ENCODE measurements at regions not wholly inside any gene's neighbourhood (a gene's known extent, or its start where the extent isn't known, plus 50 kb on each side); places are given as distances from the start of the nearest gene placed in this dataset.

GRCh38 chr6:82072121-82072521 is 175.4 kb downstream of the IBTK start (continued):
- TF ChIP-seq ZNF449 (tag by site-specific recombination; IDR thresholded peaks at IDR 0.05) = no peak
- peak; percentile 11; the same call in 1 of the 2 replicates for TF ChIP-seq ZNF350 (tag by site-specific recombination; IDR thresholded peaks at IDR 0.05)
- peak; percentile 34; the same call in 1 of the 2 replicates for TF ChIP-seq ZNF692 (tag by site-specific recombination; IDR thresholded peaks at IDR 0.05)
- peak; percentile 98 for TF ChIP-seq BCL11B (tag by site-specific recombination; IDR thresholded peaks at IDR 0.05; ENCODE audit: low read depth)
- TF ChIP-seq ZFP41 (tag by site-specific recombination; IDR thresholded peaks at IDR 0.05; ENCODE audit: borderline replicate concordance) = no peak
- peak; percentile 80 for TF ChIP-seq IKZF3 (tag by site-specific recombination; IDR thresholded peaks at IDR 0.05)
- peak; percentile 80 for TF ChIP-seq INSM2 (tag by site-specific recombination; IDR thresholded peaks at IDR 0.05)

GRCh38 chr6:82068721-82069120 is 178.8 kb downstream of the IBTK start:
- peaks cover 17% of the 10 kb centered on the region for H3K4me1 ChIP-seq (ENCODE audit: control insufficient read depth, insufficient read depth, low read length)
- H3K4me3 ChIP-seq (ENCODE audit: low read depth, low read length) = no peak overlapping the region
- H3K9me3 ChIP-seq (ENCODE audit: control insufficient read depth, insufficient read depth, low read depth, low read length) = no peaks in the 10 kb centered on the region
- no peaks in the 10 kb centered on the region for H3K36me3 ChIP-seq (ENCODE audit: control insufficient read depth in 2 of 2, insufficient read depth in 1 of 2, low read length in 2 of 2)
- ChIA-PET POLR2A (no interaction called here), CTCF (no interaction called here)
- no peak for TF ChIP-seq ZNF18 (tag by site-specific recombination; IDR thresholded peaks at IDR 0.05)
- no peak for TF ChIP-seq ZFP41 (tag by site-specific recombination; IDR thresholded peaks at IDR 0.05; ENCODE audit: borderline replicate concordance)
- TF ChIP-seq SALL2 (tag by site-specific recombination; IDR thresholded peaks at IDR 0.05; ENCODE audit: borderline replicate concordance) = no peak
- no peak for TF ChIP-seq ZNF558 (tag by site-specific recombination; IDR thresholded peaks at IDR 0.05)
- no peak for TF ChIP-seq ZNF837 (tag by site-specific recombination; IDR thresholded peaks at IDR 0.05)
- no peak for TF ChIP-seq KLF10 (tag by site-specific recombination; IDR thresholded peaks at IDR 0.05)
- TF ChIP-seq SETDB1 (IDR thresholded peaks at IDR 0.05; ENCODE audit: insufficient read length, low read length) = no peak
- TF ChIP-seq ZNF146 (tag by site-specific recombination; IDR thresholded peaks at IDR 0.05) = no peak
- no peak for TF ChIP-seq ZNF311 (tag by site-specific recombination; IDR thresholded peaks at IDR 0.05; ENCODE audit: borderline replicate concordance)
- no peak for TF ChIP-seq ZBTB8A (tag by site-specific recombination; IDR thresholded peaks at IDR 0.05)
- TF ChIP-seq FEZF1 (tag by site-specific recombination; IDR thresholded peaks at IDR 0.05) = no peak
- no peak overlapping the region for H3K27ac ChIP-seq (ENCODE audit: extremely low read depth, low read depth, low read length)

GRCh38 chr6:82066991-82067411 is 180.5 kb downstream of the IBTK start:
- Histone ChIP-seq H3K27ac (ENCODE audit: extremely low read depth, low read depth, low read length) (no peak overlapping the region), H3K4me1 (ENCODE audit: control insufficient read depth, insufficient read depth, low read length) (peaks cover 7% of the 10 kb centered on the region), H3K9me3 (ENCODE audit: control insufficient read depth, insufficient read depth, low read depth, low read length) (no peaks in the 10 kb centered on the region), H3K4me3 (ENCODE audit: low read depth, low read length) (no peak overlapping the region), H3K36me3 (ENCODE audit: control insufficient read depth in 2 of 2, insufficient read depth in 1 of 2, low read length in 2 of 2) (no peaks in the 10 kb centered on the region)
- POLR2A ChIA-PET = interaction anchor here (0.5 to 0.6 kb wide), 2 partner anchors 9 to 315 kb away, joined by 3 to 4 read pairs; partner anchors contain the start of gene TENT5A
- TF ChIP-seq ZFP69B (tag by site-specific recombination; IDR thresholded peaks at IDR 0.05) (no peak), PRDM1 (tag by site-specific recombination; IDR thresholded peaks at IDR 0.05) (peak; percentile 74)
- CTCF ChIA-PET = interaction anchor here (0.8 to 1.2 kb wide), 2 partner anchors 26 to 61 kb away, joined by 3 to 4 read pairs; no protein-coding TSS in a partner anchor

All from HEK293 (cell line).